Fibroblast of skin of left biceps (primary cell): ENCODE measurements at regions not wholly inside any gene's neighbourhood (a gene's known extent, or its start where the extent isn't known, plus 50 kb on each side); places are given as distances from the start of the nearest gene placed in this dataset.

ENCODE experiments used
- DNase-seq, 2 experiments: peaks; one replicate each; pipeline ENCODE4 v3.0.0-alpha.2; 2013; ENCODE audit warnings: low read depth in 2 of 2

- DNase-seq: no peak
These were observed 59.3 kb upstream of the PACRGL start for GRCh38 chr4:20640989-20641388.

- no peak for DNase-seq
These were observed 58.3 kb upstream of the PACRGL start for GRCh38 chr4:20641976-20642375.

GRCh38 chr4:20643631-20644030 is 56.6 kb upstream of the PACRGL start:
- no peak for DNase-seq

GRCh38 chr4:20645236-20645635 is 55.0 kb upstream of the PACRGL start:
- DNase-seq: no peak

GRCh38 chr4:20646287-20646686 is 54.0 kb upstream of the PACRGL start:
- DNase-seq: no peak
